ENCODE measurements at regions not wholly inside any gene's neighbourhood (a gene's known extent, or its start where the extent isn't known, plus 50 kb on each side); places are given as distances from the start of the nearest gene placed in this dataset.

DNA sequence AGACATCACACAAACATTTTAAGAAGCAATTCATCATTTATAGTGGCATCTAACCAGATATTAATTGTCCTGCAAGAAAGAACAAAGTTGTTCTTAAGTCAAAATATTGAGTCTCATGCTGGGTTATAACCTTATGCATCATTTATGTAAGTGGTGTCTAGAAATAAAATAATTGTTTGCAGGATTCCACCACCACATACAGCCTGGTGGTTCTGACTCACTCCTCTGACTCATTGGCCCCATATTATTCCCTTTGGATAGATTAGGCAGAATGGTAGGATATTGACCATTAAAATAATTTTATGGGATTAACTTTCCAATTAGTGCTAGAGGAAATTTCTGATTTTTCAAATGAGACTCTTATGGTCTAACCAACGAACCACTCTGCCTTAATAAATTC is 384.5 kb downstream of the GRXCR1 start:
- Histone ChIP-seq H3K79me2 (ENCODE audit: insufficient read depth, low read length) (no peaks in the 10 kb centered on the region), H3K4me3 (replicated peaks in 1 of 3; ENCODE audit: insufficient read depth in 1 of 3, low read depth in 2 of 3, low read length in 3 of 3) (no peak overlapping the region), H3K27ac (ENCODE audit: extremely low read length, insufficient read depth, low read length) (no peak overlapping the region), H4K20me1 (ENCODE audit: insufficient read depth, low read length) (no peaks in the 10 kb centered on the region), H3K27me3 (ENCODE audit: control insufficient read depth in 1 of 2, insufficient read depth in 2 of 2, low read length in 2 of 2) (no peaks in the 10 kb centered on the region), H3K4me1 (ENCODE audit: insufficient read depth, low read length) (no peaks in the 10 kb centered on the region), H3K4me2 (ENCODE audit: low read depth, low read length) (no peak overlapping the region), H3K36me3 (replicated peaks in 1 of 2; ENCODE audit: control insufficient read depth in 1 of 2, insufficient read depth in 2 of 2, low read length in 2 of 2) (no peaks in the 10 kb centered on the region), H2AFZ (ENCODE audit: low read length) (no peak overlapping the region), H3K9me3 (ENCODE audit: low read length) (peaks cover 26% of the 10 kb centered on the region), H3K9ac (ENCODE audit: insufficient read depth, low read depth, low read length) (no peak overlapping the region)
- intact Hi-C loops (cut with micrococcal nuclease; ENCODE audit: unreplicated experiment) = no loop called here
- CTCF ChIA-PET (ENCODE audit: low intra/inter-chr PET ratio, low total read pairs) = no interaction called here
- in situ Hi-C loops (cut with HindIII; ENCODE audit: extremely low pct_ligation_motif_present, low pct_unique_long_range_greater_than_20kb) = no loop called here
- DNase-seq (ENCODE audit: low spot score) (no peak), ATAC-seq (no peak), FAIRE-seq (no peak)
- no TSS peak for BruUV-seq (replicated peaks)
- TF ChIP-seq U2AF1 (optimal IDR thresholded peaks at IDR 0.05; ENCODE audit: low read depth, low read length) (no peak), CENPX (CRISPR knock-in tag; IDR thresholded peaks at IDR 0.05) (no peak), ZNF740 (CRISPR knock-in tag; IDR thresholded peaks at IDR 0.05) (no peak), HNRNPLL (IDR thresholded peaks at IDR 0.05; ENCODE audit: low read depth, low read length, poor library complexity, severe bottlenecking) (no peak), LBX2 (CRISPR knock-in tag; IDR thresholded peaks at IDR 0.05; ENCODE audit: borderline replicate concordance) (no peak), SIX4 (CRISPR knock-in tag; IDR thresholded peaks at IDR 0.05) (no peak), ZFP82 (CRISPR knock-in tag; IDR thresholded peaks at IDR 0.05; ENCODE audit: borderline replicate concordance) (no peak), AHR (CRISPR knock-in tag; IDR thresholded peaks at IDR 0.05) (no peak), ZNF878 (CRISPR knock-in tag; IDR thresholded peaks at IDR 0.05) (no peak), ZNF343 (CRISPR knock-in tag; IDR thresholded peaks at IDR 0.05) (no peak), LCORL (IDR thresholded peaks at IDR 0.05) (no peak), LCORL (CRISPR knock-in tag; IDR thresholded peaks at IDR 0.05) (no peak), PHF5A (CRISPR knock-in tag; IDR thresholded peaks at IDR 0.05; ENCODE audit: low read depth, unreplicated experiment) (no peak)
- TF ChIP-seq, protein P1, sequence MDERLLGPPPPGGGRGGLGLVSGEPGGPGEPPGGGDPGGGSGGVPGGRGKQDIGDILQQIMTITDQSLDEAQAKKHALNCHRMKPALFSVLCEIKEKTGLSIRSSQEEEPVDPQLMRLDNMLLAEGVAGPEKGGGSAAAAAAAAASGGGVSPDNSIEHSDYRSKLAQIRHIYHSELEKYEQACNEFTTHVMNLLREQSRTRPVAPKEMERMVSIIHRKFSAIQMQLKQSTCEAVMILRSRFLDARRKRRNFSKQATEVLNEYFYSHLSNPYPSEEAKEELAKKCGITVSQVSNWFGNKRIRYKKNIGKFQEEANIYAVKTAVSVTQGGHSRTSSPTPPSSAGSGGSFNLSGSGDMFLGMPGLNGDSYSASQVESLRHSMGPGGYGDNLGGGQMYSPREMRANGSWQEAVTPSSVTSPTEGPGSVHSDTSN (CRISPR knock-in tag; IDR thresholded peaks at IDR 0.05) = no peak
- TF ChIP-seq, protein P2, sequence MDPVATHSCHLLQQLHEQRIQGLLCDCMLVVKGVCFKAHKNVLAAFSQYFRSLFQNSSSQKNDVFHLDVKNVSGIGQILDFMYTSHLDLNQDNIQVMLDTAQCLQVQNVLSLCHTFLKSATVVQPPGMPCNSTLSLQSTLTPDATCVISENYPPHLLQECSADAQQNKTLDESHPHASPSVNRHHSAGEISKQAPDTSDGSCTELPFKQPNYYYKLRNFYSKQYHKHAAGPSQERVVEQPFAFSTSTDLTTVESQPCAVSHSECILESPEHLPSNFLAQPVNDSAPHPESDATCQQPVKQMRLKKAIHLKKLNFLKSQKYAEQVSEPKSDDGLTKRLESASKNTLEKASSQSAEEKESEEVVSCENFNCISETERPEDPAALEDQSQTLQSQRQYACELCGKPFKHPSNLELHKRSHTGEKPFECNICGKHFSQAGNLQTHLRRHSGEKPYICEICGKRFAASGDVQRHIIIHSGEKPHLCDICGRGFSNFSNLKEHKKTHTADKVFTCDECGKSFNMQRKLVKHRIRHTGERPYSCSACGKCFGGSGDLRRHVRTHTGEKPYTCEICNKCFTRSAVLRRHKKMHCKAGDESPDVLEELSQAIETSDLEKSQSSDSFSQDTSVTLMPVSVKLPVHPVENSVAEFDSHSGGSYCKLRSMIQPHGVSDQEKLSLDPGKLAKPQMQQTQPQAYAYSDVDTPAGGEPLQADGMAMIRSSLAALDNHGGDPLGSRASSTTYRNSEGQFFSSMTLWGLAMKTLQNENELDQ (CRISPR knock-in tag; IDR thresholded peaks at IDR 0.05; ENCODE audit: borderline replicate concordance) = no peak
- POLR2A ChIA-PET = no interaction called here
- 0% methylated on average over 1 of the region's 1 CpG for WGBS (ENCODE audit: low lambda C conversion rate)

Data from HepG2 (cell line).